SK-N-SH (cell line): ENCODE measurements at regions not wholly inside any gene's neighbourhood (a gene's known extent, or its start where the extent isn't known, plus 50 kb on each side); places are given as distances from the start of the nearest gene placed in this dataset.

ENCODE experiments used
- CTCF ChIA-PET: fragments of 300-600, 350-600 bp; formaldehyde crosslinking; extraction: SDS; loops from one replicate; lab custom pipeline; 2021; lab: Yijun Ruan, JAX
- POLR2A ChIA-PET: fragments of 350-600 bp; sonication (Branson Sonifier 250); formaldehyde crosslinking; extraction: SDS; loops from one replicate; lab custom pipeline; 2020; ENCODE audit warnings: antibody characterized with exemption, inconsistent platforms; lab: Yijun Ruan, JAX
- DNase-seq: peaks from one replicate; pipeline ENCODE4 v3.0.0; 2012
- H2AFZ ChIP-seq: fragments of 200-600 bp; sonication (generic); 2 replicates; pipeline ENCODE4 v1.8.1; 2016; ENCODE audit warnings: antibody characterized with exemption, mild to moderate bottlenecking, low read depth
- H3F3A ChIP-seq: fragments of 200-600 bp; sonication (generic); replicated peaks from 2 replicates; pipeline ENCODE3; 2016; ENCODE audit warnings: antibody characterized with exemption, mild to moderate bottlenecking; ENCODE audit not compliant: insufficient read depth
- H3K27ac ChIP-seq, 2 experiments: fragments of 200-500 bp in 1 of 2; fragments of 200-600 bp in 1 of 2; sonication (Bioruptor generic) in 1 of 2; sonication (generic), shearing (Covaris generic) in 1 of 2; 2 replicates each; pipeline versions ENCODE4 v1.5.1 to v1.6.1; 2014 to 2016; ENCODE audit warnings: low read depth in 2 of 2, inconsistent platforms in 1 of 2, low read length in 1 of 2, mild to moderate bottlenecking in 1 of 2, mixed read lengths in 1 of 2
- H3K27me3 ChIP-seq: fragments of 200-600 bp; sonication (generic), shearing (Covaris generic); 2 replicates; pipeline ENCODE4 v1.6.1; 2016; ENCODE audit warnings: mixed run types; ENCODE audit not compliant: insufficient read depth
- H3K36me3 ChIP-seq, 2 experiments: fragments of 200-500 bp in 1 of 2; fragments of 200-600 bp in 1 of 2; sonication (Bioruptor generic) in 1 of 2; sonication (generic) in 1 of 2; replicated peaks in 1 of 2; 2 replicates each; pipeline versions ENCODE3 to v1.5.1; 2014 to 2016; ENCODE audit warnings: low read length in 1 of 2, mild to moderate bottlenecking in 1 of 2; ENCODE audit not compliant: insufficient read depth in 2 of 2, control insufficient read depth in 1 of 2
- H3K4me1 ChIP-seq, 2 experiments: fragments of 200-500 bp in 1 of 2; fragments of 200-600 bp in 1 of 2; sonication (Bioruptor generic) in 1 of 2; sonication (generic), shearing (Covaris generic) in 1 of 2; 2 replicates each; pipeline versions ENCODE4 v1.5.1 to v1.6.1; 2014 to 2016; ENCODE audit warnings: low read depth in 1 of 2, low read length in 1 of 2, mixed run types in 1 of 2; ENCODE audit not compliant: insufficient read depth in 2 of 2, control insufficient read depth in 1 of 2
- H3K4me2 ChIP-seq: fragments of 200-600 bp; sonication (generic), shearing (Covaris generic); 2 replicates; pipeline ENCODE4 v1.6.1; 2017; ENCODE audit warnings: mixed run types
- H3K4me3 ChIP-seq, 2 experiments: fragments of 200-500 bp in 1 of 2; fragments of 200-600 bp in 1 of 2; sonication (Bioruptor generic) in 1 of 2; sonication (generic), shearing (Covaris generic) in 1 of 2; 2 replicates each; pipeline versions ENCODE4 v1.5.1 to v1.8.1; 2014 to 2016; ENCODE audit warnings: low read depth in 2 of 2, inconsistent platforms in 1 of 2, low read length in 1 of 2, mild to moderate bottlenecking in 1 of 2, mixed read lengths in 1 of 2, moderate library complexity in 1 of 2
- H3K79me2 ChIP-seq: fragments of 200-600 bp; sonication (generic); 2 replicates; pipeline ENCODE4 v1.8.1; 2017; ENCODE audit warnings: mild to moderate bottlenecking; ENCODE audit not compliant: insufficient read depth
- H3K9ac ChIP-seq: fragments of 200-600 bp; sonication (generic); 2 replicates; pipeline ENCODE4 v1.6.1; 2017; ENCODE audit warnings: mixed run types
- H3K9me2 ChIP-seq: fragments of 200-600 bp; sonication (generic); 2 replicates; pipeline ENCODE4 v1.6.1; 2017; ENCODE audit warnings: mixed run types
- H3K9me3 ChIP-seq: fragments of 200-600 bp; sonication (generic); 2 replicates; pipeline ENCODE4 v1.6.1; 2017; ENCODE audit warnings: mixed run types, mild to moderate bottlenecking, moderate library complexity
- H4K20me1 ChIP-seq: fragments of 200-600 bp; sonication (generic); 2 replicates; pipeline ENCODE4 v1.6.1; 2017; ENCODE audit warnings: mild to moderate bottlenecking, mixed run types; ENCODE audit not compliant: insufficient read depth
- CHD2 ChIP-seq: fragments of 150-350 bp; IDR thresholded peaks from 2 replicates; pipeline ENCODE4 v1.6.1; 2018; ENCODE audit warnings: low read length; ENCODE audit not compliant: partially characterized antibody
- ELF1 ChIP-seq: IDR thresholded peaks from 2 replicates; pipeline ENCODE4 v1.4.0; 2012
- EP300 ChIP-seq, 2 experiments: IDR thresholded peaks; 2 replicates each; pipeline versions ENCODE4 v1.4.0 to v1.6.1; 2012; ENCODE audit warnings: borderline replicate concordance in 1 of 2, low read depth in 1 of 2, low read length in 1 of 2
- EZH2phosphoT487 ChIP-seq: fragments of 200-600 bp; sonication (generic); IDR thresholded peaks from 2 replicates; pipeline ENCODE4 v1.6.1; 2017; ENCODE audit warnings: low read depth, mixed run types, mild to moderate bottlenecking, antibody characterized with exemption, moderate library complexity, borderline replicate concordance
- FOSL2 ChIP-seq: IDR thresholded peaks from 2 replicates; pipeline ENCODE4 v1.4.0; 2012; ENCODE audit warnings: low read depth, mild to moderate bottlenecking, moderate library complexity, borderline replicate concordance
- FOXJ3 ChIP-seq: sonication (generic); formaldehyde crosslinking; IDR thresholded peaks from 2 replicates; pipeline ENCODE4 v1.5.1; 2020; ENCODE audit warnings: mild to moderate bottlenecking, missing genetic modification reagents
- NRF1 ChIP-seq: IDR thresholded peaks from 2 replicates; pipeline ENCODE4 v1.6.1; 2012; ENCODE audit warnings: low read depth, mild to moderate bottlenecking, low read length
- POLR2AphosphoS5 ChIP-seq: IDR thresholded peaks from 2 replicates; pipeline ENCODE4 v1.6.1; 2012; ENCODE audit warnings: low read depth, low read length
- SMC3 ChIP-seq: IDR thresholded peaks from 2 replicates; pipeline ENCODE4 v1.6.1; 2012; ENCODE audit warnings: low read depth, low read length, improper control_type of control experiment
- TAF1 ChIP-seq: IDR thresholded peaks from 2 replicates; pipeline ENCODE4 v1.6.1; 2012; ENCODE audit warnings: low read depth, mild to moderate bottlenecking, low read length, moderate library complexity, borderline replicate concordance
- TEAD4 ChIP-seq: IDR thresholded peaks from 2 replicates; pipeline ENCODE4 v1.4.0; 2012; ENCODE audit warnings: mild to moderate bottlenecking, borderline replicate concordance; ENCODE audit not compliant: insufficient read depth
- YY1 ChIP-seq: IDR thresholded peaks from 2 replicates; pipeline ENCODE4 v1.4.0; 2012; ENCODE audit warnings: low read depth, mild to moderate bottlenecking
- WGBS: methylation state at CpG from one replicate; pipeline ENCODE4 v1.1.6; 2017; ENCODE audit warnings: low lambda C conversion rate; 5-methylcytosine and 5-hydroxymethylcytosine counted together
- TF ChIP-seq, protein P1 (sequence below): fragments of 200-600 bp; sonication (generic); IDR thresholded peaks from 2 replicates; pipeline ENCODE4 v1.6.1; 2017; ENCODE audit warnings: antibody characterized with exemption, mild to moderate bottlenecking, moderate library complexity
- TF ChIP-seq, protein P2 (sequence below): IDR thresholded peaks from 2 replicates; pipeline ENCODE4 v1.4.0; 2012; ENCODE audit warnings: low read depth, borderline replicate concordance

DNA sequence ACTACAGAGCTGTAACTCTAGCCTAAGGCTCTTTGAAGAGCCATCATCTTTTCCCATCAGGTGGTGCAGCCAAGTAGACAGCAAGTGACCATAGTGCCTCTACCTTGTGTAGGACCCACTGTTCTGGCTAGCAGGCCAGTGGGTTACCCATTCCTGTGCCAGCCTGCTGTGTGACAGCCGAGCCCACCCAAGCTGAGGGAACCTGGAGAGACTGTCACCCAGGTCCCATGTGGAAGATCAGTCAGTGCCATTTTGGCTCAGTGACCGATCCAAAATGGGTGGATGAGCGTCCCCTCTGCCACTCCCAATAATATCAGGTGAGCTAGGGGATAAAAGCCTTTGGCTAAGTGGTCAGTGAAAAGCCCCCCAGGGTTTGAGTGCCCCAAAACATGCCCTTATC, 417.9 kb downstream of the MATN1 start:
- H3K9ac ChIP-seq = no peak overlapping the region
- DNase-seq = no peak
- H3K9me3 ChIP-seq = no peaks in the 10 kb centered on the region
- H3K36me3 ChIP-seq = no peaks in the 10 kb centered on the region
- no peaks in the 10 kb centered on the region for H4K20me1 ChIP-seq
- no peak overlapping the region for H3K27ac ChIP-seq
- no peak overlapping the region for H2AFZ ChIP-seq
- H3K4me2 ChIP-seq = no peak overlapping the region
- ChIA-PET CTCF (interaction anchor here (1.5 kb wide), 1 partner anchor 16 kb away, joined by 3 read pairs; no protein-coding TSS in a partner anchor), POLR2A (no interaction called here)
- peaks cover 0 to 4% of the 10 kb centered on the region in 2 experiments; a peak in 1 of 4 replicates for H3K4me1 ChIP-seq
- no peaks in the 10 kb centered on the region for H3K79me2 ChIP-seq
- no peaks in the 10 kb centered on the region for H3K27me3 ChIP-seq
- H3K4me3 ChIP-seq = no peak overlapping the region
- 55% methylated on average over 2 of the region's 3 CpGs for WGBS
- no peak for TF ChIP-seq NRF1
- no peak for TF ChIP-seq CHD2
- no peak for TF ChIP-seq SMC3
- TF ChIP-seq, protein P1, sequence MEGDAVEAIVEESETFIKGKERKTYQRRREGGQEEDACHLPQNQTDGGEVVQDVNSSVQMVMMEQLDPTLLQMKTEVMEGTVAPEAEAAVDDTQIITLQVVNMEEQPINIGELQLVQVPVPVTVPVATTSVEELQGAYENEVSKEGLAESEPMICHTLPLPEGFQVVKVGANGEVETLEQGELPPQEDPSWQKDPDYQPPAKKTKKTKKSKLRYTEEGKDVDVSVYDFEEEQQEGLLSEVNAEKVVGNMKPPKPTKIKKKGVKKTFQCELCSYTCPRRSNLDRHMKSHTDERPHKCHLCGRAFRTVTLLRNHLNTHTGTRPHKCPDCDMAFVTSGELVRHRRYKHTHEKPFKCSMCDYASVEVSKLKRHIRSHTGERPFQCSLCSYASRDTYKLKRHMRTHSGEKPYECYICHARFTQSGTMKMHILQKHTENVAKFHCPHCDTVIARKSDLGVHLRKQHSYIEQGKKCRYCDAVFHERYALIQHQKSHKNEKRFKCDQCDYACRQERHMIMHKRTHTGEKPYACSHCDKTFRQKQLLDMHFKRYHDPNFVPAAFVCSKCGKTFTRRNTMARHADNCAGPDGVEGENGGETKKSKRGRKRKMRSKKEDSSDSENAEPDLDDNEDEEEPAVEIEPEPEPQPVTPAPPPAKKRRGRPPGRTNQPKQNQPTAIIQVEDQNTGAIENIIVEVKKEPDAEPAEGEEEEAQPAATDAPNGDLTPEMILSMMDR = no peak
- no peak for TF ChIP-seq TEAD4
- no peak for TF ChIP-seq EZH2phosphoT487
- TF ChIP-seq YY1 = no peak
- no peak for TF ChIP-seq TAF1
- no peak for TF ChIP-seq FOSL2
- TF ChIP-seq ELF1 = no peak
- TF ChIP-seq, protein P2, sequence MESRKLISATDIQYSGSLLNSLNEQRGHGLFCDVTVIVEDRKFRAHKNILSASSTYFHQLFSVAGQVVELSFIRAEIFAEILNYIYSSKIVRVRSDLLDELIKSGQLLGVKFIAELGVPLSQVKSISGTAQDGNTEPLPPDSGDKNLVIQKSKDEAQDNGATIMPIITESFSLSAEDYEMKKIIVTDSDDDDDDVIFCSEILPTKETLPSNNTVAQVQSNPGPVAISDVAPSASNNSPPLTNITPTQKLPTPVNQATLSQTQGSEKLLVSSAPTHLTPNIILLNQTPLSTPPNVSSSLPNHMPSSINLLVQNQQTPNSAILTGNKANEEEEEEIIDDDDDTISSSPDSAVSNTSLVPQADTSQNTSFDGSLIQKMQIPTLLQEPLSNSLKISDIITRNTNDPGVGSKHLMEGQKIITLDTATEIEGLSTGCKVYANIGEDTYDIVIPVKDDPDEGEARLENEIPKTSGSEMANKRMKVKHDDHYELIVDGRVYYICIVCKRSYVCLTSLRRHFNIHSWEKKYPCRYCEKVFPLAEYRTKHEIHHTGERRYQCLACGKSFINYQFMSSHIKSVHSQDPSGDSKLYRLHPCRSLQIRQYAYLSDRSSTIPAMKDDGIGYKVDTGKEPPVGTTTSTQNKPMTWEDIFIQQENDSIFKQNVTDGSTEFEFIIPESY = no peak
- no peak for TF ChIP-seq EP300 (IDR thresholded peaks at IDR 0.05; ENCODE audit: borderline replicate concordance in 1 of 2, low read depth in 1 of 2, low read length in 1 of 2)
- TF ChIP-seq POLR2AphosphoS5 = no peak
- TF ChIP-seq FOXJ3 (CRISPR knock-in tag) = no peak
- no peaks in the 10 kb centered on the region for H3F3A ChIP-seq
- no peaks in the 10 kb centered on the region for H3K9me2 ChIP-seq

DNA sequence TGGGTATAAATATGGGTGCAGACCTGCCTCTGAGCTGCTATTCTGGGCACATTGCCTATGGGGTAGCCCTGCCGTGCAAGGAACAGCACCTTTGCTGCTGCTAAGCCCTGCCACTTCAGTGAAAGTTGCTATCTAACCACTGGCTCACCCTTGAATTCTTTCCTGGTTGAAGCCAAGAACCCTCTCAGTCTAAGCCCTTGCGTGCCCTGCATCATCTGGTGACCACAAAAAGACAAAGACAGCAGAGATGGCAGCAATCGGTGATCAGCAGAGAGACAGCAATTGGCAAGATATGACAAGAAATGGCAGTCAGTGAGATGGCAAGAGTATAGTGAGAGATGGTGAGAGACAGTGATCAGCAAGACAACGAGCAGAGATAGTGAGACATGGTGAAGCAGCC, 418.3 kb downstream of the MATN1 start:
- no peak overlapping the region for H2AFZ ChIP-seq
- ChIA-PET CTCF (no interaction called here), POLR2A (no interaction called here)
- no peaks in the 10 kb centered on the region for H3F3A ChIP-seq
- no peaks in the 10 kb centered on the region for H4K20me1 ChIP-seq
- WGBS = 47% methylated on average over 4 of the region's 4 CpGs
- no peak overlapping the region for H3K4me3 ChIP-seq
- H3K9me2 ChIP-seq = no peaks in the 10 kb centered on the region
- no peak for TF ChIP-seq CHD2
- H3K9me3 ChIP-seq = no peaks in the 10 kb centered on the region
- no peaks in the 10 kb centered on the region for H3K27me3 ChIP-seq
- H3K79me2 ChIP-seq = no peaks in the 10 kb centered on the region
- DNase-seq = no peak
- peaks cover 0 to 4% of the 10 kb centered on the region in 2 experiments; a peak in 1 of 4 replicates for H3K4me1 ChIP-seq
- no peak overlapping the region for H3K4me2 ChIP-seq
- no peak overlapping the region for H3K9ac ChIP-seq
- H3K27ac ChIP-seq = no peak overlapping the region
- no peaks in the 10 kb centered on the region for H3K36me3 ChIP-seq
